K562 (cell line): ENCODE measurements at regions not wholly inside any gene's neighbourhood (a gene's known extent, or its start where the extent isn't known, plus 50 kb on each side); places are given as distances from the start of the nearest gene placed in this dataset.

Experiments used
- ATF2 ChIP-seq: sonication (generic); formaldehyde crosslinking; IDR thresholded peaks from 2 replicates; pipeline ENCODE4 v1.8.1; 2022; ENCODE audit warnings: missing genetic modification reagents
- ELF4 ChIP-seq: fragments of 450-650 bp; formaldehyde crosslinking; IDR thresholded peaks from 2 replicates; pipeline ENCODE4 v1.4.0; 2022; ENCODE audit warnings: missing genetic modification characterization
- ELK1 ChIP-seq: sonication (generic); formaldehyde crosslinking; IDR thresholded peaks from 2 replicates; pipeline ENCODE4 v1.8.1; 2022; ENCODE audit warnings: missing genetic modification reagents
- LEF1 ChIP-seq: fragments of 450-650 bp; IDR thresholded peaks from 2 replicates; pipeline ENCODE4 v1.6.1; 2016; ENCODE audit warnings: mild to moderate bottlenecking
- MYC ChIP-seq, 2 experiments: fragments of 250-450 bp in 1 of 2; sonication (Bioruptor Pico) in 1 of 2; IDR thresholded peaks; 2 replicates each; pipeline versions ENCODE4 v1.5.1 to v1.6.1; 2012 to 2021; ENCODE audit warnings: low read depth in 2 of 2, borderline replicate concordance in 1 of 2, improper control_type of control experiment in 1 of 2, low read length in 1 of 2, mild to moderate bottlenecking in 1 of 2, moderate library complexity in 1 of 2
- NFYB ChIP-seq: IDR thresholded peaks from 2 replicates; pipeline ENCODE4 v1.6.1; 2011; ENCODE audit warnings: mild to moderate bottlenecking, moderate library complexity; ENCODE audit not compliant: insufficient read length; ENCODE audit errors: extremely low read depth
- POLR2A ChIP-seq: fragments of 450-650 bp; conservative IDR thresholded peaks from 2 replicates; pipeline ENCODE4 v1.6.1; 2016
- SMARCC2 ChIP-seq: fragments of 450-650 bp; IDR thresholded peaks from 2 replicates; pipeline ENCODE4 v1.6.1; 2017; ENCODE audit warnings: antibody characterized with exemption, moderate library complexity, mild to moderate bottlenecking, low read depth
- SP2 ChIP-seq: IDR thresholded peaks from 2 replicates; pipeline ENCODE4 v1.6.1; 2011; ENCODE audit warnings: mild to moderate bottlenecking, low read depth, low read length, moderate library complexity; ENCODE audit not compliant: poor library complexity, severe bottlenecking; ENCODE audit errors: extremely low read depth
- SRSF3 ChIP-seq: fragments of 200-400 bp; formaldehyde crosslinking; IDR thresholded peaks from 2 replicates; pipeline ENCODE4 v1.6.1; 2016; ENCODE audit warnings: mild to moderate bottlenecking, low read length, moderate library complexity; ENCODE audit not compliant: insufficient read depth
- ZNF253 ChIP-seq: fragments of 250-450 bp; sonication (Bioruptor Pico); conservative IDR thresholded peaks from 2 replicates; pipeline ENCODE4 v1.6.1; 2021; ENCODE audit warnings: mild to moderate bottlenecking
- ZNF407 ChIP-seq: fragments of 450-650 bp; IDR thresholded peaks from 2 replicates; pipeline ENCODE4 v1.6.1; 2016; ENCODE audit warnings: low read depth
- ZNF77 ChIP-seq: fragments of 250-450 bp; sonication (Bioruptor Pico); IDR thresholded peaks from 2 replicates; pipeline ENCODE4 v1.5.0; 2020

- TF ChIP-seq ZNF77: no peak
- no peak for TF ChIP-seq ZNF253 (CRISPR knock-in tag)
- TF ChIP-seq ZNF407: no peak
- TF ChIP-seq LEF1: no peak
- no peak for TF ChIP-seq SP2
- TF ChIP-seq POLR2A: no peak
- TF ChIP-seq ELK1 (CRISPR knock-in tag): no peak
- no peak for TF ChIP-seq ATF2 (CRISPR knock-in tag)
- TF ChIP-seq NFYB: no peak
- no peak for TF ChIP-seq MYC (IDR thresholded peaks at IDR 0.05; ENCODE audit: low read depth, low read length)
- no peak for TF ChIP-seq MYC (CRISPR knock-in tag; IDR thresholded peaks at IDR 0.05; ENCODE audit: borderline replicate concordance, low read depth)
- no peak for TF ChIP-seq SRSF3
- TF ChIP-seq ELF4 (CRISPR knock-in tag): no peak
- TF ChIP-seq SMARCC2: no peak
Observed at GRCh38 chr7:153090764-153091163, 331.2 kb downstream of the ACTR3B start.
